Loucy (cell line): ENCODE measurements at regions not wholly inside any gene's neighbourhood (a gene's known extent, or its start where the extent isn't known, plus 50 kb on each side); places are given as distances from the start of the nearest gene placed in this dataset.

Source experiments
- H2AFZ ChIP-seq: fragments of 200-600 bp; sonication (generic); 2 replicates; pipeline ENCODE4 v1.6.0; 2016; ENCODE audit warnings: antibody characterized with exemption, mild to moderate bottlenecking, low read length, moderate library complexity
- H3F3A ChIP-seq: fragments of 200-600 bp; 2 replicates; pipeline ENCODE4 v1.6.0; 2016; ENCODE audit warnings: antibody characterized with exemption, low read depth, mild to moderate bottlenecking
- H3K27me3 ChIP-seq: fragments of 200-600 bp; sonication (generic); 2 replicates; pipeline ENCODE4 v1.6.1; 2014; ENCODE audit warnings: low read length, mild to moderate bottlenecking; ENCODE audit not compliant: insufficient read depth, poor library complexity, severe bottlenecking
- H3K36me3 ChIP-seq: fragments of 200-600 bp; sonication (generic); 2 replicates; pipeline ENCODE4 v1.6.1; 2016; ENCODE audit warnings: low read length; ENCODE audit not compliant: insufficient read depth
- H3K4me1 ChIP-seq: fragments of 200-600 bp; sonication (generic); 2 replicates; pipeline ENCODE4 v1.5.1; 2014; ENCODE audit warnings: low read length, mild to moderate bottlenecking; ENCODE audit not compliant: insufficient read depth, poor library complexity, severe bottlenecking
- H3K4me2 ChIP-seq: fragments of 200-600 bp; sonication (generic); 2 replicates; pipeline ENCODE4 v1.6.0; 2014; ENCODE audit warnings: antibody characterized with exemption, low read length, low read depth, mild to moderate bottlenecking; ENCODE audit not compliant: poor library complexity, severe bottlenecking
- H3K4me3 ChIP-seq: fragments of 200-600 bp; sonication (generic); 2 replicates; pipeline ENCODE4 v1.5.1; 2014; ENCODE audit warnings: low read length, mild to moderate bottlenecking, mixed read lengths; ENCODE audit not compliant: poor library complexity, severe bottlenecking
- H3K79me2 ChIP-seq: fragments of 200-600 bp; sonication (generic); 2 replicates; pipeline ENCODE4 v1.6.1; 2014; ENCODE audit warnings: low read length; ENCODE audit not compliant: insufficient read depth
- H3K9ac ChIP-seq: fragments of 200-600 bp; sonication (generic); 2 replicates; pipeline ENCODE4 v1.6.0; 2014; ENCODE audit warnings: mild to moderate bottlenecking, low read depth, low read length, moderate library complexity; ENCODE audit not compliant: poor library complexity, severe bottlenecking
- H3K9me2 ChIP-seq: fragments of 200-600 bp; sonication (generic); replicated peaks from 2 replicates; pipeline ENCODE4 v1.6.1; 2016; ENCODE audit warnings: low read depth, low read length, mixed read lengths
- H3K9me3 ChIP-seq: fragments of 200-600 bp; sonication (generic); 2 replicates; pipeline ENCODE4 v1.6.1; 2014; ENCODE audit warnings: mild to moderate bottlenecking, antibody characterized with exemption, low read length, low read depth; ENCODE audit not compliant: insufficient read depth
- H4K20me1 ChIP-seq: fragments of 200-600 bp; sonication (generic); 2 replicates; pipeline ENCODE4 v1.6.0; 2014; ENCODE audit warnings: antibody characterized with exemption, low read length, mild to moderate bottlenecking; ENCODE audit not compliant: insufficient read depth, poor library complexity, severe bottlenecking
- CTCF ChIP-seq: fragments of 200-600 bp; sonication (generic); conservative IDR thresholded peaks from 2 replicates; pipeline ENCODE4 v1.5.1; 2014; ENCODE audit warnings: mild to moderate bottlenecking, antibody characterized with exemption, low read length
- EZH2phosphoT487 ChIP-seq: fragments of 200-600 bp; IDR thresholded peaks from 2 replicates; pipeline ENCODE4 v1.6.1; 2018; ENCODE audit warnings: antibody characterized with exemption, mild to moderate bottlenecking, moderate library complexity, borderline replicate concordance

DNA sequence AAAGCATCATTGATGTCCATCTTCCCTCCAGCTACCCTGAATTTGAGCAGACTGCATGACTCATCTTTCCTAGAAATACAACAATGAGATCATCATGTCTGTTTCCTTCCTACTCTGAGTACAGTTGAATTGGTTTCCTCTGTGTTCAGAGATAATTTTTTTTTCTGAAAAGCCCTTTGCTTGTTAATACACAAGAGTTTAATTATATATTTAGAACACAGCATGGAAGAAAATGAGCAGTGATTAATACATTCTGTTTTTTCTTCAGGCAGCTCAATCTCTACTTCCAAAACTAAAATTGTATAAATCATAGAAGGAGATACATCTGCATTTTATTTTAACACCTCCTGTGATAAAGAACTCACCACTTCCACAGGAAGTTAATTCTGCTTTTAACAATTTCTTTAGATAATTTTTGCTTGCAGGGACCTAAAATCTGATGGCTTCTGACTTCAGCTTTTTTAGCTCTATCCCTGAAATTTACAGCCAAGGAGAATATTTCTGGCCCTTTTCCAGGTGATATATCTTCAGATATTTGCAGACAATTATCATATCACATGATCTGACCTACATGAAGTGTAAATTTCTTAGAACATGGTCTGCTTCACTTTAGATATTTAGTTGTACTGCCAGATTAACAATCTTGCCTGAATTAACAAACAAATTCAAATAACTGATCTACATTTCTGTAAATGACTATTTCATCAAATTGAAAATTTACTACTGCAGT lies 249.0 kb downstream of the TRIB2 start:
- Histone ChIP-seq H3K4me1 (peaks cover 9% of the 10 kb centered on the region), H2AFZ (no peak overlapping the region), H3K27me3 (no peaks in the 10 kb centered on the region), H3K9ac (no peak overlapping the region), H3K4me3 (no peak overlapping the region), H4K20me1 (no peaks in the 10 kb centered on the region), H3K79me2 (no peaks in the 10 kb centered on the region), H3K9me2 (no peaks in the 10 kb centered on the region), H3F3A (no peaks in the 10 kb centered on the region), H3K36me3 (no peaks in the 10 kb centered on the region), H3K9me3 (no peaks in the 10 kb centered on the region), H3K4me2 (no peak overlapping the region)
- TF ChIP-seq CTCF (no peak), EZH2phosphoT487 (no peak)

DNA sequence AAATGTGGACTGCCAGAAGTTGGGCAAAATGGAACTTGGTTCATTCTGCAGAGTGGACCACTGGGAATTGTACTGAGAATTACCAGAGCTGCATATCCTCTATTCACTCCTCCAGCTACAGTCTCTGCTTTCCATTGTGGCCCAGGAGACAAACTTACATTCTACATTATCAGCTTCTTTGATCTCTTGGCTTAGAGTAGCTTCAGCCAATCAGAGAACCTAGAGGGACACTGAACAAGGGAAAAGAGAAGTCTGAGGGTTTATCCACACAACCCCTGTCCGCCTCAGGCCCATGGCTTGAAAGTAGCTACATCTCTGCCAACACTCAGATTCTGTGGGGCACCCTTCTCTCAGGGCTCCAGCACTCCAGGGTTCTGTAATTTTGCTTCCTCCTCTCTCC lies 251.1 kb downstream of the TRIB2 start:
- Histone ChIP-seq H3K9ac (no peak overlapping the region), H3K4me3 (no peak overlapping the region), H4K20me1 (no peaks in the 10 kb centered on the region), H3K9me3 (no peaks in the 10 kb centered on the region), H3F3A (no peaks in the 10 kb centered on the region), H3K4me2 (no peak overlapping the region), H3K79me2 (no peaks in the 10 kb centered on the region), H3K4me1 (peaks cover 9% of the 10 kb centered on the region), H2AFZ (no peak overlapping the region), H3K27me3 (no peaks in the 10 kb centered on the region), H3K36me3 (no peaks in the 10 kb centered on the region), H3K9me2 (no peaks in the 10 kb centered on the region)
- TF ChIP-seq CTCF, result no peak
- TF ChIP-seq EZH2phosphoT487, result no peak

- Histone ChIP-seq H3K36me3 (no peaks in the 10 kb centered on the region), H3K79me2 (no peaks in the 10 kb centered on the region), H3F3A (no peaks in the 10 kb centered on the region), H2AFZ (no peak overlapping the region), H3K9ac (no peak overlapping the region), H3K4me3 (no peak overlapping the region), H3K27me3 (no peaks in the 10 kb centered on the region), H3K4me1 (peaks cover 9% of the 10 kb centered on the region), H3K9me3 (no peaks in the 10 kb centered on the region), H3K9me2 (no peaks in the 10 kb centered on the region), H4K20me1 (no peaks in the 10 kb centered on the region), H3K4me2 (no peak overlapping the region)
- TF ChIP-seq CTCF, result no peak
- TF ChIP-seq EZH2phosphoT487, result no peak
Measured at GRCh38 chr2:12968399-12968798, 251.7 kb downstream of the TRIB2 start.
